DMS53 (cell line): ENCODE measurements at regions not wholly inside any gene's neighbourhood (a gene's known extent, or its start where the extent isn't known, plus 50 kb on each side); places are given as distances from the start of the nearest gene placed in this dataset.
"Not testable (repeated sequence)": the region's sequence is repeated elsewhere in the genome, so short reads cannot be mapped to it uniquely, and the experiment has no call there.

ENCODE experiments used
- DNase-seq: peaks from one replicate; lab custom pipeline; 2025; lab: John Stamatoyannopoulos, UW

DNA sequence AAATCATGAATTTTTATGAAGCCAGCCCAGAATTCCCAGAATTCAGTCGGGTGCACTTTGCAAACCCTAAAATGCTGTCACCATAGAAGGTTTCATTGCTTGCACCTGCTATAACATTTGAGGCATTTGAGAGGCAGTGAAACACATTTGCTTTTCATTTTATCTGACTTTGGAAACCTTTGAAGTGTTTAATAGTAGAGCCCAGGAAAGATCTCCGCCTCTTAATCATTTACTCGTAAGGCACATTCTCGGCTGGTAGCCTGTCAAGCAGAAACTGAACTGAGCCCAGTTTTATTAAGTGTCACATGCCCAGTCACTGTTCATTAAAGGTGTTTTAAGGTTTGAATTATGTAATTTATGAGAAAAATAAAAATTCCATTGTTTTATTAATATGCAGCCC is 247.6 kb downstream of the EMX2 start:
- no peak for DNase-seq

DNA sequence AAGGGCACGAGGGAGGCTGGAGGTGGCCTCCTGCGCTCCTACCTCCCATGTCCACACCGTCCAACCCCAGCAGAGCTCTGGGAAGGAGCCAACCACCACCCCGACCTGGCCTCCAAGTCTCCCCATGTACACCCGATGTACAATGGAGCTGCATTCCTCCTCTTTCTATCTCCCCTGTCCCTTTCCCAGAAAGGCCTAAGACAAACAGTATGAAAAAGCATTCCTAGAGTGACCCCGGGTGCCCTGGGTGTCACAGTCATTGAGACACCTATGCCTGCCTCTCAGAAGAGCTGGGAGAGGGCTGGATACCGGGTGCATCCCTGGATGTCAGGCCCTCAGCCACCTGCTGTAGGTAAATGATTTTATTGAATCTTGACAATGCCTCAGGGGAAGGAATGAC is 248.1 kb downstream of the EMX2 start:
- no peak for DNase-seq

- DNase-seq, result no peak
Observed at GRCh38 chr10:117792214-117792613, 249.7 kb downstream of the EMX2 start.

DNA sequence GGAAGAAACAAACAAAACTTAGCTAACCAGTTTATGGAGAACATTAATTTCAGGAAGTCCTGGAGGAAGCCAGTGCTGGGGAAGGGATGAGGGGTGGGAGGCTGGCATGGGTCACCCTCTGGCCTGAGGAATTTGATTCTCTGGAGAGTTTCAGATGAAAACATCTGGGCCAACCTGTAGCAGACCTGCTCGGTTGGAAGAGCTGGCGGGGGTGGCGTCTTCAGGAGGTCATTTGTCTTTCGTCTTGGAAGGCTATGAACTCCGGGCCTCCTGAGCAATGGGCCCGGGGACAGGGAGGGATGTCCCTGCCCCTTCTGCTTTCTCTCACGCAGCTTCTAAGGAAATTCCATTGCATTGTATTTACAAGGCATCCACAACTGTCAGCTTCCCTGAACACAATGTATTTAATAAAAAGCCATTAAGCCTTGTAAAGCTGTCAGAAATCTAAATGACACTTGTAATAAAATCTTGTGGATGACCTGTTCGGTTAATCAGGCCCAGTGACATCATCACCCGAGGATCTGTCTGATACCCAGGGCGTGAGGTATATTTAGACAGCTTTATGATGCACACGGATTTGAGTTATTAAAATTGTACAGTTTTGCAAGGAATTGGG is 250.5 kb downstream of the RAB11FIP2 start:
- no peak for DNase-seq

GRCh38 chr10:117797296-117797695 is 249.4 kb downstream of the RAB11FIP2 start:
- DNase-seq, result no peak

GRCh38 chr10:117801691-117802090 is 245.1 kb downstream of the RAB11FIP2 start:
- no peak for DNase-seq

DNA sequence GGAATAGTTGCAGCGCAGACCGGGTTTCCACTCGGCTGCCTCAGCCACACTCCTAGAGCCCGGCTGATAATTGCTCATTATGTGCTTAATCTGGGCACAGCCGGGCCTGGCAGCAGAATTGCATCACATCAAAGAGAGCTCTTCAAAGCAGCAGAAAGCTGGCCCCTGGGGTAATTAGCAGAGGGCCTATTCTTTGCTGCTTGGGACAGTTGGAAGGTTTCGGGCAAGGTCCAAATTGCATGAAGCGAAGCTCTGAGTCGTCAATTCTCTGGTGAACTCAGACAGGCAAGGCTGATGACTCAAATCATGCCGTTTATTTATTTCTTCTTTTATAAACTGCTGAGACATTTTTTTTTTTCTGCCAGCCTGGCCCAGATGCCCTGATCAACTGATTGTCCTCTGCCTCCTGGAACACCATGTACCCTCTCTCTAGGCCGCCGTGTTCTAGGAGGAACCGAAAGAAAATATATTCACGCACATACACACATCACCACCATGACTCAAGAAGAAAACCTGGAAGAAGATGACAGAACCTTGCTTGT is 242.2 kb downstream of the RAB11FIP2 start:
- no peak for DNase-seq

GRCh38 chr10:117805139-117805538 is 241.6 kb downstream of the RAB11FIP2 start:
- DNase-seq, result no peak

DNA sequence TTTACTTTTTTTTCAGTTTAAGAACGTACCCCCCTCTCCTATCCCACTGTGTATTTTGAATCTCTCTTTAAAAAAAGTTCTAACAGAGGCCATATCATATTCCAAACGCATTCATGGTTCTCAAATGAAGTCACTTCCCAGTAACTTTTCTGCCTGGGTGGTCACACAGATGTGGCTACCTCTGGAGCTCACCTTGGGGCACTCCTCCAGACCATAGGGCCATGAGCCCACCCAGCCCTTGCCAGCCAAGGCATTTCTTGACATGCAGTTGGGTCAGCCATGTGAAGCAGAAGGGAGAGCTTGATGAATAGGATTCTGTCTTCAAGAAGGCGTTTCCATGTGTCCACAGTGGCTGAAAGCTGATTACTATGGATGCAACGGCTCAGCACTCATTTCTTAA is 239.3 kb downstream of the RAB11FIP2 start:
- no peak for DNase-seq

GRCh38 chr10:117815816-117816215 is 230.9 kb downstream of the RAB11FIP2 start:
- DNase-seq, result not testable (repeated sequence)

GRCh38 chr10:117817116-117817515 is 229.6 kb downstream of the RAB11FIP2 start:
- DNase-seq, result no peak

DNA sequence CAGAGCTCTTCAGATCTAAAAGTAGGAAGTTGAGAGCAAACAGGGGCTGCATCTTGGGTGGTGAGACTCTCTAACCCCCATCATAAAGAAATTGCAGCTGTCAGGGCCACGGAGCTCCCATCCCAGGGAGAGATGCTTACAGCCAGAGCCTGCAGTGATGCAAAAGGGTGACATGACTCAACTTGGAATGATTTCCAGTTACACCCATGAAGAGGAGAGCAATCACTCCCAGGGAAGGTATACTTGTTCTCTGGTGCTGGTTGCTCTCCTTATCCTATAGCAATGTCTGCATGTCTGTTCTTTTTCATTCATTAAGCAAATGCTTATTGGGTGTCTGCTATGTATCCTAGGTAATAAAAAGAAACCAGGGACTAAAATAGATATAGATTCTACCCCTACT is 228.0 kb downstream of the RAB11FIP2 start:
- DNase-seq, result no peak

DNA sequence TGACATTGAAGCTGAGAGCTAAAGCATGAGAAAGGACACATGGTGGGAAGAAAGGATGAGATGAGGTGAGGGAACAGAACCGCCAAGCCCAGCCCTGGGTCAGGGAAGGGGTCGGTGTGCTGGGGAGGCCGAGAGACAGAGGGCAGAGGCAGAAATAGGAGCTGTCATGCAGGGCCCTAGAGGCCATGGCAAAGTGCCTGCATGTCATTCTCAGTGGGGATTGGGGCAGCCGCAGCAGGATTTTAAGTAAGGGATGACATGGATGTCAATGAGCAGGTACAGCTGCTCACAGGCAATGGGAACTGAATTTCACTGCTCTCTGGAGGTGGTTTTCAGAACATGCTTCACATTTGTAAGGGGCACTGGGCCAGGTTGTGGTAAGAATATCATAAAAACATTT is 227.4 kb downstream of the RAB11FIP2 start:
- DNase-seq, result no peak

DNA sequence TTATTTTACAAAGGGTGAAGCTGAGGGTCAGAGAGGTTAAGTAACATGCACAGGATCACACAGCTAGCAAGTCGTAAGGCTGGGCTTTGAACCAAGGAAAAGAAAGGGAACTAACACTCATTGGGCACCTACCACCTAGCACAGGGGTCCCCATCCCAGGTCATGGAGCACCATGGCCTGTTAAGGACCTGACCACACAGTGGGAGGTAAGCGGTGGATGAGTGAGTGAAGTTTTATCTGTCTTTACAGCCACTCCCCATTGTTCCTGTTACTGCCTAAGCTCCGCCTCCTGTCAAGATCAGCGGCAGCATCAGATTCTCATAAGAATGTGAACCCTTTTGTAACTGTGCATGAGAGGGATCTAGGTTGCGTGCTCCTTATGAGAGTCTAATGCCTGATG is 222.8 kb downstream of the RAB11FIP2 start:
- no peak for DNase-seq

GRCh38 chr10:117830205-117830604 is 216.5 kb downstream of the RAB11FIP2 start:
- DNase-seq, result no peak

GRCh38 chr10:117830787-117831212 is 215.9 kb downstream of the RAB11FIP2 start:
- peak; percentile 9 for DNase-seq

GRCh38 chr10:117838500-117839498 is 207.9 kb downstream of the RAB11FIP2 start:
- DNase-seq, result peak; percentile 10

DNA sequence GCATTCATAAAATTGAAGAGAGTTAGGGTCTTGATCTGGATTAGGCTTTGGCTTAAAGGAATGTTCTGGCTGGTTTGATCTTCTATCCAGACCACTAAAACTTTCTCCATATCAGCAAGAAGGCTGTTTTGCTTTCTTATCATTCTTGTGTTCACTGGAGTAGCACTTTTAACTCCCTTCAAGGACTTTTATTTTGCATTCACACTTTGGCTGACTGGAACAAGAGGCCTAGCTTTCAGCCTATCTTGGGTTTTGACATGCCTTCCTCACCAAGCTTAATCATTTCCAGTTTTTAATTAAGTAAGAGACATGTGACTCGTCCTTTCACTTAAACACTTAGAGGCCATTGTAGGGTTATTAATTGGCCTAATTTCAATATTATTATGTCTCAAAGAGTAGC is 190.3 kb downstream of the RAB11FIP2 start:
- not testable (repeated sequence) for DNase-seq

GRCh38 chr10:117860135-117860534 is 186.6 kb downstream of the RAB11FIP2 start:
- DNase-seq, result no peak

GRCh38 chr10:117860823-117861222 is 185.9 kb downstream of the RAB11FIP2 start:
- DNase-seq, result peak; percentile 56

DNA sequence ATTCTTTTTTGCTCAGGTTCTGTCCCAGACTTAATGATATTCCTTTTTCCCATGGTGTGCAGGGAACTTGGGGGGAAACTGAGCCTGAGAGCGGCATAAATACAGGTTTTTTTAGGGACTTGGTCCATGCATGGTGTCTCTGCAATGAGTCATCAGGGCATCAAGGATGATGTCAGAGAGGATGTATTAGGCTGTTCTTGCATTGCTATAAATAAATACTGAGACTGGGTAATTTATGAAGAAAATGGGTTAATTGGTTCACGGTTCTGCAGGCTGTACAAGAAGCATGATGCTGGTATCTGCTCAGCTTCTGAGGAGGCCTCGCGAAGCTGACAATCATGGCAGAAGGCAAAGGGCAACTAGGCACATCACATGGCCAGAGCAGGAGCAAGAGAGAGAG is 185.4 kb downstream of the RAB11FIP2 start:
- no peak for DNase-seq

DNA sequence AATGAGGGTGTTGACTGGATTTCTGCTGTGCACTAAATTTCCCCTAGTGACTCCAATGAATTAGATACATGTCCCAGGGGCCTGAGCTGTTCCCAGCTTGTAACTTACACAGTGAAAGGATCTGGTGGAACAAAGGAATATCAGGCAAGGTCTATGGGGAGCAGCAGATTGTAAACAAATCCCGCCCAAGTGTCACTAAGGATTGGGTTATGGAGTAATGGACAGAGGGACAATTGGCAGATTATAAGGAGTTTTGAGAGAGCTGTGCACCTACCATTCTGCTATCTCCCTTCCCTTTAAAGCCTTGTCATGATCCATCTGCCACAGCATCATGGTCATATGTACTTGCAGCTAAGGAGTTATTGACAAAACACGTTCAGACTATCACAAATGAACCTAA is 183.0 kb downstream of the RAB11FIP2 start:
- no peak for DNase-seq

DNA sequence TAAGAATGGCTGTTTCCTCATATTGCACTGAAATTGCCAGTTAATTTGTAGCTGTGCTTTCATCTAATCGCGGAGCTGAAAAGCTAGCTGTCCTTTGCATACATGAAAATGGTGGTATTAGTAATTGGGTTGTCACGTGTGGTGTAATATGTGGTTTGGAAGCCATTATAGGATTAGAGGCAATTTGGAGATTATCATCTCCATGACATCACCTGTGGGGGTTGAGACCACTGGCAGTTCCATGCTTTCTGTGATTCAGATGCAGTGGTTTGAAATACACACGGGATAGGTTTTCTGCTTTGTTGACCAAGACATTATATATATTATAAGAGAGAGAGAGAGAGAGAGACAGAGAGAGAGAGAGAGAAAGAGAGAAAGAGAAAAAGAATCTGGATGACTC is 180.8 kb downstream of the RAB11FIP2 start:
- no peak for DNase-seq
